Upper lobe of left lung (tissue), 4 donors: ENCODE measurements at regions not wholly inside any gene's neighbourhood (a gene's known extent, or its start where the extent isn't known, plus 50 kb on each side); places are given as distances from the start of the nearest gene placed in this dataset.

Experiments
- CTCF ChIP-seq, 6 experiments: fragments of 450-650 bp in 4 of 6; fragments of 200-600 bp in 2 of 6; sonication (generic) in 2 of 6; IDR thresholded peaks; one replicate each; pipeline ENCODE4 v1.5.1; 2016 to 2019; ENCODE audit warnings: antibody characterized with exemption in 6 of 6
- EP300 ChIP-seq, 4 donors: sonication (generic); formaldehyde crosslinking; IDR thresholded peaks; one replicate each; pipeline ENCODE4 v1.5.1; 2017; ENCODE audit warnings: antibody characterized with exemption in 4 of 4, control low read depth in 2 of 4
- POLR2A ChIP-seq, 4 donors: fragments of 450-650 bp; IDR thresholded peaks; one replicate each; pipeline ENCODE4 v1.5.1; 2016 to 2017; ENCODE audit warnings: antibody characterized with exemption in 4 of 4, mild to moderate bottlenecking in 2 of 4
- POLR2AphosphoS5 ChIP-seq, 2 donors: sonication (generic); formaldehyde crosslinking; IDR thresholded peaks; one replicate each; pipeline ENCODE4 v1.5.1; 2017; ENCODE audit warnings: antibody characterized with exemption in 2 of 2

DNA sequence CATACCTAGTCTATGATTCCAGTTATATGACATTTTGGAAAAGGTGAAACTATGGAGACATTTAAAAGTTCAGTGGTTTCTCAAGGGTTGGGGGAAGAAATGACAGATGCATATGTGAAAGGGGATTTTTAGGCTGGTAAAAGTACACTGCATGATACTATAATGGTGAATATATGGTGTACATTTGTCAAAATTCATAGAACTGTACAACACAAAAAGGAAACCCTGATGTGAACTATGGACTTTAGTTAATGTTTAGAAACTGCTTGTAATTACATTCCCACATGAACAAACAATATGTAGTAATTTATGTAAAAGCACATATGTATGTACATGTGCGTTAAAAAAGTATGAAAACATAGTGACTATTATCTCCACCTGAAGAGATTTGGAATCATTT is 907.3 kb upstream of the CITED2 start:
- TF ChIP-seq CTCF (IDR thresholded peaks at IDR 0.05) (no peak), POLR2AphosphoS5 (IDR thresholded peaks at IDR 0.05) (no peak), POLR2A (IDR thresholded peaks at IDR 0.05) (no peak), EP300 (IDR thresholded peaks at IDR 0.05) (no peak)
